ENCODE measurements at regions not wholly inside any gene's neighbourhood (a gene's known extent, or its start where the extent isn't known, plus 50 kb on each side); places are given as distances from the start of the nearest gene placed in this dataset.

- DNase-seq = no peak
Observed at GRCh38 chr1:5748286-5749225, 243.7 kb downstream of the NPHP4 start.

- DNase-seq = no peak
Observed at GRCh38 chr1:5747426-5748285, 244.6 kb downstream of the NPHP4 start.

GRCh38 chr1:5746611-5747425 lies 245.4 kb downstream of the NPHP4 start:
- no peak for DNase-seq

- peak; percentile 26 to 28 for DNase-seq
Observed at GRCh38 chr1:5745800-5746610, 246.2 kb downstream of the NPHP4 start.

GRCh38 chr1:5744911-5745799 lies 247.1 kb downstream of the NPHP4 start:
- no peak for DNase-seq

GRCh38 chr1:5744341-5744740 lies 247.9 kb downstream of the NPHP4 start:
- DNase-seq = no peak

- no peak for DNase-seq
Observed at GRCh38 chr1:5743435-5744095, 248.7 kb downstream of the NPHP4 start.

- no peak for DNase-seq
Observed at GRCh38 chr1:5742801-5743200, 249.4 kb downstream of the NPHP4 start.

GRCh38 chr1:5742032-5742431 lies 250.2 kb downstream of the NPHP4 start:
- DNase-seq = no peak

GRCh38 chr1:5740865-5741860 lies 251.1 kb downstream of the NPHP4 start:
- no peak for DNase-seq

GRCh38 chr1:5740450-5740849 lies 251.8 kb downstream of the NPHP4 start:
- no peak for DNase-seq

GRCh38 chr1:5739561-5740078 lies 252.6 kb downstream of the NPHP4 start:
- DNase-seq = no peak

- DNase-seq = no peak
Observed at GRCh38 chr1:5738911-5739462, 253.2 kb downstream of the NPHP4 start.

- no peak for DNase-seq
Observed at GRCh38 chr1:5737081-5737480, 255.1 kb downstream of the NPHP4 start.

- DNase-seq = no peak
Observed at GRCh38 chr1:5734996-5735395, 257.2 kb downstream of the NPHP4 start.

GRCh38 chr1:5734414-5734813 lies 257.8 kb downstream of the NPHP4 start:
- DNase-seq = no peak

- no peak for DNase-seq
Observed at GRCh38 chr1:5733596-5733995, 258.6 kb downstream of the NPHP4 start.

GRCh38 chr1:5731110-5731423 lies 261.2 kb downstream of the NPHP4 start:
- no peak for DNase-seq

Data from activated CD4-positive, alpha-beta T cell treated with anti-CD3 and anti-CD28 coated beads, Interleukin-2, amount 50 U/mL, for 4 hours (primary cell).